ENCODE measurements at regions not wholly inside any gene's neighbourhood (a gene's known extent, or its start where the extent isn't known, plus 50 kb on each side); places are given as distances from the start of the nearest gene placed in this dataset.
"Not testable (repeated sequence)": the region's sequence is repeated elsewhere in the genome, so short reads cannot be mapped to it uniquely, and the experiment has no call there.

DNA sequence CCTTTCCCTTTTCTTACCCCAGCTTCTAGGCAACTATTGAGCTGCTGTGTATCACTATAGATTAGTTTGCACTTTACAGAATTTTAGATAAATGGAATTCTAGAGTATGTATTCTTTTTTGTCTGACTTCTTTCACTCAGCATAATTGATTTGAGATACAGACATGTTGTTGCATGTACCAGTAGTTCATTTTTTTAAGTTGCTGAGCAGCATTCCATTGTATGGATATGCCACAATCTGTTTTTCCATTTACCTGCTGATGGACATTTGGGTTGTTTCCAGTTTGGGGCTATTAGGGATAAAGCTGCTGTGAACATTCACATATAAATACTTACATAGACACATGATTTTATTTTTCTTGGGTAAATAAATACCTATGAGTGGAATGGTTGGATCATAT is 135.7 kb downstream of the IGF1 start:
- DNase-seq, result no peak

GRCh38 chr12:102343361-102344121 is 136.8 kb downstream of the IGF1 start:
- DNase-seq, result no peak

- no peak for DNase-seq
Measured at GRCh38 chr12:102342281-102343006, 137.9 kb downstream of the IGF1 start.

DNA sequence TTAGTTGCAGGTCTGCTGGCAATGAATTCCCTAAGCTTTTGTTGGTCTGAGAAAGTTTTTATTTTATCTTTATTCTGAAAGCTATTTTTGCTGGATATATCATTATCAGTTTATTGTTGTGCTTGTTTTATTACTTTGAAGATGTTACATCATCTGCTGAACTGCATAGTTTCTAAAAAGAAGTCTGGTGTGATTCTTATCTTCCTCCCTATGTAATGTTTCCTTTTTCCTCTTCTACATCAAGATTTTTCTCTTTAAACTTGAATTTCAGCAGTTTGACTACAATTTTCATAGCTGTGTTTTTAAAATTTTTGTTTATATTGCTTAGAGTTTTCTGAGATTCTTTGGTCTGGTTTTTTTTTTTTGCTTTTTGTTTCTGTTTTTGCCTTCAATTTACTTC is 137.1 kb upstream of the PMCH start:
- no peak for DNase-seq

GRCh38 chr12:102331419-102331818 is 133.8 kb upstream of the PMCH start:
- DNase-seq, result no peak

DNA sequence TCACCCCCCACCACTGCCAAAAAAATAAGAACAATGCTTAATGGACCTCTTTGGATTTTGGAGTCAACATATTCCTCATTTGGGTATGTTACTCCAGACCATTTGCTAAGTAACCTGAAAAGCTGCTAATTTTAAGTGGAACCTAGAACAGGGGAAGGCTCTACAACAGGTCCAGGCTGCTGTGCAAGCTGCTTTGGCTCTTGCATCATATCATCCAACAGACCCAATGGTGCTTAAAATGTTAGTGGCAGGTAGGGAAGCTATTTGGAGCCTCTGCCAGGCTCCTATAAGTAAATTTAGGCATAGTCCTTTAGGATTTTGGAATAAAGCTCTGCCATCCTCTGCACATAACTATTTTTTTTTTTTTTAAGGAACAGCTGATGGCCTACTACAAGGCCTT is 132.2 kb upstream of the PMCH start:
- no peak for DNase-seq

DNA sequence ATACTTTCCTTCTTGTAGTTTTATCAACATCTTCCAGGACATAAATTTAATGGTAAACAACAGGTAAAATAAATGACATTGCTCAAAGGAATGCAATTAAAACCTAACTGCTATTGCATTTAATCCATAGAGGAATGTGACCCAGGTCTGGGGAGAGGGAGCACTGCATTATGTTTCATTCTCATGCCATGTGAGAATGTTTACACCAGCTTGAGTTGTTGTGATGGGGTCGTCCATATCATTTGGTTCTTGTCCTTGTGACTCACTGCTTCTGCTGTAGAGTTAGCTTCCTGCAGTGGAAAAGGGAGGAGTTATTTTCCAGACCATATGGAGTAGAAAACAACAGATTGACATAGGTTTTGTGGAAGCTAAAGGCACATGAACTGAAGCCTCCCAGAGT is 129.3 kb upstream of the PMCH start:
- no peak for DNase-seq

GRCh38 chr12:102325108-102325507 is 127.5 kb upstream of the PMCH start:
- not testable (repeated sequence) for DNase-seq

DNA sequence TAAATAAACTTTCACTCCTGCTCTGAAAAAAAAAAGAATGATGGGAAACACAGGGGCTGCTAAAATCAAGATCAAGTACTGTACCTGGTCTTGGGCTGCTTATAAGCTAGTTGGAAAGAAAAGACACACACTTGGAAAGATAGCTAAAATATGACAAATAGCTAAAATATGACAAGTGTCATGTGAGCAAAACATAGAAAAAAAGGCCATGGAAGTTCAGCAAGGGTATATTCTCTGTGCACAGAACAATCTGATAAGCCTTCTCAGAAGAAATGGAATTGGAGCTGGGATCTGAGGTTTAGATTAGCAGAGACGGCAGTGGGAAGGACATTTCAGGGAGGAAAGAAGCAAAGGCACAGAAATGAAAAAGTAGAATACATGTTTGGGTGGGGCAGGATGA is 126.2 kb upstream of the PMCH start:
- DNase-seq, result no peak

GRCh38 chr12:102322254-102322653 is 124.6 kb upstream of the PMCH start:
- no peak for DNase-seq

DNA sequence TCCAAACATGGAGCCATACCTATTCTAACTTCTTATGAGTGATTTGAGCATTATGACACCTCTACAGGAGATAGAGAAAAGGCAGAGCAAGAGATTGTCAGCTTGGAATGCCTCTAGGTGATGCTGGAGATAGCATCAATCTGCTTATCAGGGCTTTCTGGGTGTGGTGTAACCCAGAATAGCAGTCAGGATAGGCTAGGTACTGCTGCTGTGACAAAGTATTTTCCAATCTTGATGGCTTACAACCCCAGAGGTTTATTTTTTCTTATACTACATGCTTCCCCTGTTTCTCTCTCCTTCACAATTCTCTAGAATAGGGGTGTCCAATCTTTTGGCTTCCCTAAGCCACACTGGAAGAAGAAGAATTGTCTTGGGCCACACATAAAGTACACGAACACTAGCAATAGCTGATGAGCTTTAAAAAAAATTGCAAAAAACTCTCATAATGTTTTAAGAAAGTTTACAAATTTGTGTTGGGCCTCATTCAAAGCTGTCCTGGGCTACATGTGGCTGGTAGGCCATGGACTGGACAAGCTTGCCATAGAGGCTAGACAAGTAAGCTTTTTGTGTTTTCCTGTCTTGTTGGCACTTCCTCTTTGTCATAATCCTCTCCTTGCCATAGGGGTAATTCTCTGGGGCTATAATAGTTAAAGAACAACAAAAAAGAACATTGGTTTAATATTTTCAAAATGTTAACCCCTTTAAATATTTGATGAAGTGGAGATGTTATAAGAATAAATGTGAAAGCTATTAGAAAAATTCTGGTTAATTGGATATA is 123.9 kb upstream of the PMCH start:
- no peak for DNase-seq

GRCh38 chr12:102317155-102317554 is 119.5 kb upstream of the PMCH start:
- no peak for DNase-seq

DNA sequence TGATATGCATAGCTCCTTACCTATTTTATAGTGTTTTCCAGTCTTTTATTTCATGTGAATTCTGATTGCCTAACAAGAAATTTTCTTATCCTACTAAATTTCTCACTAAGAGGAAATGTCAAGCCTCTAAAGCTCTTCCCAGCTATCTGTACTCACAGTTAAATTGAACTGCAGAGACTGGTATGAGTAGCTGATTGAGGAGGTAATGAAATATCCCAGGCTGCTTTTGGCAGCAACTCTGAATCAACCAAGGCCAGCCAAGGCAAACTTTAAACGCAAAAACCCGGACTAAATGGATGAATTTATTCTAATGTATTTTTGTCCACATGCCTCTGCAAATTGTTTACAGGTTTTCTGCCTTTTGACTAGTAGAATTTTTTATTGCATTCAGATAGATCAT is 119.1 kb upstream of the PMCH start:
- no peak for DNase-seq

- no peak for DNase-seq
Measured at GRCh38 chr12:102314821-102315220, 117.2 kb upstream of the PMCH start.

- DNase-seq, result not testable (repeated sequence)
Measured at GRCh38 chr12:102313116-102313971, 115.7 kb upstream of the PMCH start.

DNA sequence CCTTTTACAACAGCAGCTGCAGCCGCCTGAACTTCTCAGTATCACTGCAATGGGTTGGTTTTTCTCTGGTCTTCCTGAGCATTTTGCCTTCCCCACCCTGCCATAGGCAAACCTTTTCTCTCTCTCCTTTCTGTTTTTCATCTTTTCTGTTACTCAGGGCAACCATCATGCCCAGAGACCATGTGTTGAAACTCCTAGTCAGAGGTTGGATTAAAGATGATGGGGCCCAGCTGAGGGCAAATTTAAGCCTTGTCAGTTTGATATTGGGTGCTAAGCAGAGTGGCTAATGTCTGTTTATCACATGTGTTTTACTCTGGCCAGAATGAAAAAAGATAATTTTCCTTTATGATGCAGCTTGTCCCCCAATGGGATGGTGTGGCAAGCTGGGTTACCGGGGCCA is 107.9 kb upstream of the PMCH start:
- DNase-seq, result no peak

DNA sequence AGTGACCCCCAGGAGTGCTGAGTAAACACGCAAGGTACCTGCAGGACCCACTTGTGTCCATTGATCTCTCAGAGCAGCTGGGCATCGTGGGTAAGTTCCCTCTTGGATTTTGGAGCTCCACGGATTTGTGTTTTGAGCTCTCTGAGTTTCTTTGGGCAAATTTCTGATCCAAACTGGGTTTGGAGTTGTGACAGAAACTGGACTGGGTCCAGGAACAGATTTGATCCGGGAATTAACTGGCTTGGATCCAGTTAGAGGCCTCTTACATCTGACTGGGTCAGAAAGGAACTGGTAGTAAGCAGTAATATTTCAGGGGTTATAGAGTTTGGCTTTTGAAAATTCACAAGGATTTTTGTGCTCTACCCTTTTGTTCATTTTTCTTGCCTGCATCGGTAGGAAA is 107.0 kb upstream of the PMCH start:
- not testable (repeated sequence) for DNase-seq

GRCh38 chr12:102302553-102302952 is 104.9 kb upstream of the PMCH start:
- no peak for DNase-seq

- DNase-seq, result no peak
Measured at GRCh38 chr12:102301547-102301946, 103.9 kb upstream of the PMCH start.

DNA sequence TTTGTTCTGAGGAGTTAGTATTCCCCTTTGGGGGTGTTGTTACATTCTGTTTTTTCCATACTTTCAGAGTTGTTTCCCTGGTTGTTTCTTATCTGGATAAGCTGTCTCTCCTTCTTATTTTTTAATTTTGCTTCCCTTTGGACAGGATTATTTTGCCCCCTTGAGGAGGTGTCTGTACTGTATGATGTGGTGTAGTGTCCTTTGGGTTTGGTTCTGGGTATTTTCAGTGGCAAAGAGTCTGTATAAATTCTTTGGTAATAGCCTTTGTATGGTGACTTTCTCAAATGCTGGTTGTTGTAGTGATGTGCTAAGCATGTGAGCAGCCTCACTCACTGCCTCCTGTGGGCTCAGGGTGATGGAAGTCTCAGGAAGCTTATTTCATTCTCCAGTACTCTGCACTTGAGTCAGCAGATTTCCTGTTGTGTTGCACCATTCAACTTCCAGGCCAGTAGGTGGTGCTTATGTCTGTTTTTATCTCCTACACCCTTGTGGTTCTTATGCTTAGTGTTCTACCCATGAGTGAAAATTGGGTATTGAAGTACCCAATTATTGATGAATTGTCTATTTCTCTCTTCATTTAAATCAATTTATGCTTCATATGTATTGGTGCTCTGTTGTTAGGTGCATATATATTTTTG is 103.3 kb upstream of the PMCH start:
- peak; percentile 9 to 48 for DNase-seq

DNA sequence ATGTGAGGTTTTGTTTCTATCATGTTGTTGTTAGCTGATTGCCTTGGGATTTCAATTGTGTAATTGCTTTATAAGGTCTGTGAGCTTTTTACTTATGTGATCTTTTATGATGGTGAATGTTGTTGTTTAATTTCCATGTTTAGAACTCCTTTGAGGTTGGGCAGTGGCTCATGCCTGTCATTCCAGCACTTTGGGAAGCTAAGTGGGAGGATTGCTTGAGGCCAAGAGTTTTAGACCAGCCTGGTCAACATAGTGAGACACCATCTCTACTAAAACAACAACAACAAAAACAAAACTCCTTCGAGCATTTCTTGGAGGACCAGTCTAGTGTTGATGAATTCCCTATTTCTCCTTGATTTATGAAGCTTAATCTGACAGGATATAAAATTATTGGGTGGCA is 102.1 kb upstream of the PMCH start:
- DNase-seq, result no peak

DNA sequence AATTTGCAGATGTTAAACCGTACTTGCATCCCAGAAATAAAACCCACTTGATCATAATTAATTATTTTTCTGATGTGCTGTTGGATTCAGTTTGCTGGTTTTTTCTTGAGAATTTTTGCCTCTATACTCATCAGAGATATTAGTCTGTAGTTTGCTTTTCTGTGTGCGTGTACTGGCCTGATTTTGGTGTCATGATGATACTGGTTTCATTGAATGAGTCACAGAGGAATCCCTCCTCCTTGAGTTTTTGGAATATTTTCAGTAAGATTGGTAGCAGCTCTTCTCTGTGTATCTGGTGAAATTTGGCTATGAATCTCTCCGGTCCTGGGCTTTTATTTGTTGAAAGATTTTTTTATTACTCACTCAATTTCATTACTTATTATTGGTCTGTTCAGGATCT is 100.4 kb upstream of the PMCH start:
- DNase-seq, result no peak

All from NCI-H2081 (cell line).